ENCODE measurements at regions not wholly inside any gene's neighbourhood (a gene's known extent, or its start where the extent isn't known, plus 50 kb on each side); places are given as distances from the start of the nearest gene placed in this dataset.

GRCh38 chr1:238318294-238319110 lies 427.8 kb upstream of the ZP4 start:
- H3K27me3 ChIP-seq (ENCODE audit: insufficient read depth, low read length): no peaks in the 10 kb centered on the region

GRCh38 chr1:238312969-238313368 lies 422.2 kb upstream of the ZP4 start:
- Histone ChIP-seq H3K27ac (ENCODE audit: low read depth, low read length) (no peak overlapping the region), H3K9ac (ENCODE audit: low read depth, low read length) (no peak overlapping the region), H3K4me1 (ENCODE audit: insufficient read depth, low read length) (no peaks in the 10 kb centered on the region), H3K27me3 (ENCODE audit: insufficient read depth, low read length) (no peaks in the 10 kb centered on the region), H3K36me3 (ENCODE audit: insufficient read depth, low read length) (no peaks in the 10 kb centered on the region), H3K9me3 (ENCODE audit: insufficient read depth, low read depth, low read length) (no peaks in the 10 kb centered on the region), H3K4me3 (ENCODE audit: low read length) (no peak overlapping the region)
- 100% methylated on average over 1 of the region's 1 CpG for WGBS

More at GRCh38 chr1:238318294-238319110, 427.8 kb upstream of the ZP4 start:
- H3K36me3 ChIP-seq (ENCODE audit: insufficient read depth, low read length): no peaks in the 10 kb centered on the region
- no peaks in the 10 kb centered on the region for H3K4me1 ChIP-seq (ENCODE audit: insufficient read depth, low read length)
- WGBS: 94% methylated on average over 2 of the region's 4 CpGs
- H3K27ac ChIP-seq (ENCODE audit: low read depth, low read length): no peak overlapping the region
- H3K9me3 ChIP-seq (ENCODE audit: insufficient read depth, low read depth, low read length): no peaks in the 10 kb centered on the region; the same call in 1 of the 2 replicates
- H3K4me3 ChIP-seq (ENCODE audit: low read length): no peak overlapping the region
- H3K9ac ChIP-seq (ENCODE audit: low read depth, low read length): no peak overlapping the region

GRCh38 chr1:238306411-238306810 lies 415.7 kb upstream of the ZP4 start:
- no peaks in the 10 kb centered on the region for H3K9me3 ChIP-seq (ENCODE audit: insufficient read depth, low read depth, low read length)
- no peak overlapping the region for H3K9ac ChIP-seq (ENCODE audit: low read depth, low read length)
- H3K4me3 ChIP-seq (ENCODE audit: low read length): no peak overlapping the region
- no peaks in the 10 kb centered on the region for H3K4me1 ChIP-seq (ENCODE audit: insufficient read depth, low read length)
- no peaks in the 10 kb centered on the region for H3K36me3 ChIP-seq (ENCODE audit: insufficient read depth, low read length)
- no peak overlapping the region for H3K27ac ChIP-seq (ENCODE audit: low read depth, low read length)
- no peaks in the 10 kb centered on the region for H3K27me3 ChIP-seq (ENCODE audit: insufficient read depth, low read length)
- WGBS: 94% methylated on average over 1 of the region's 1 CpG

GRCh38 chr1:238302646-238303045 lies 411.9 kb upstream of the ZP4 start:
- Histone ChIP-seq H3K27ac (ENCODE audit: low read depth, low read length) (no peak overlapping the region), H3K9me3 (ENCODE audit: insufficient read depth, low read depth, low read length) (0 out of 2 replicates have a peak, but pooled peaks cover 3% of the 10 kb centered on the region), H3K9ac (ENCODE audit: low read depth, low read length) (no peak overlapping the region), H3K27me3 (ENCODE audit: insufficient read depth, low read length) (no peaks in the 10 kb centered on the region), H3K36me3 (ENCODE audit: insufficient read depth, low read length) (no peaks in the 10 kb centered on the region), H3K4me1 (ENCODE audit: insufficient read depth, low read length) (no peaks in the 10 kb centered on the region), H3K4me3 (ENCODE audit: low read length) (no peak overlapping the region)

GRCh38 chr1:238296371-238296770 lies 405.6 kb upstream of the ZP4 start:
- no peaks in the 10 kb centered on the region for H3K36me3 ChIP-seq (ENCODE audit: insufficient read depth, low read length)
- 98% methylated on average over 7 of the region's 7 CpGs for WGBS
- H3K4me1 ChIP-seq (ENCODE audit: insufficient read depth, low read length): no peaks in the 10 kb centered on the region
- 0 out of 2 replicates have a peak, but pooled peaks cover 3% of the 10 kb centered on the region for H3K9me3 ChIP-seq (ENCODE audit: insufficient read depth, low read depth, low read length)
- H3K27me3 ChIP-seq (ENCODE audit: insufficient read depth, low read length): no peaks in the 10 kb centered on the region
- H3K27ac ChIP-seq (ENCODE audit: low read depth, low read length): no peak overlapping the region
- no peak overlapping the region for H3K9ac ChIP-seq (ENCODE audit: low read depth, low read length)
- H3K4me3 ChIP-seq (ENCODE audit: low read length): no peak overlapping the region

GRCh38 chr1:238293075-238293474 lies 402.4 kb upstream of the ZP4 start:
- H3K27me3 ChIP-seq (ENCODE audit: insufficient read depth, low read length): no peaks in the 10 kb centered on the region
- WGBS: 92% methylated on average over 3 of the region's 3 CpGs
- 0 out of 2 replicates have a peak, but pooled peaks cover under 1% of the 10 kb centered on the region for H3K9me3 ChIP-seq (ENCODE audit: insufficient read depth, low read depth, low read length)
- no peak overlapping the region for H3K27ac ChIP-seq (ENCODE audit: low read depth, low read length)
- no peak overlapping the region for H3K4me3 ChIP-seq (ENCODE audit: low read length)
- no peak overlapping the region for H3K9ac ChIP-seq (ENCODE audit: low read depth, low read length)
- H3K36me3 ChIP-seq (ENCODE audit: insufficient read depth, low read length): no peaks in the 10 kb centered on the region
- H3K4me1 ChIP-seq (ENCODE audit: insufficient read depth, low read length): no peaks in the 10 kb centered on the region

- Histone ChIP-seq H3K27ac (ENCODE audit: low read depth, low read length) (no peak overlapping the region), H3K9me3 (ENCODE audit: insufficient read depth, low read depth, low read length) (peaks cover 15% of the 10 kb centered on the region; the same call in 1 of the 2 replicates), H3K9ac (ENCODE audit: low read depth, low read length) (no peak overlapping the region), H3K27me3 (ENCODE audit: insufficient read depth, low read length) (no peaks in the 10 kb centered on the region), H3K4me1 (ENCODE audit: insufficient read depth, low read length) (no peaks in the 10 kb centered on the region), H3K36me3 (ENCODE audit: insufficient read depth, low read length) (no peaks in the 10 kb centered on the region), H3K4me3 (ENCODE audit: low read length) (no peak overlapping the region)
- WGBS: 100% methylated on average over 1 of the region's 1 CpG
Observed at GRCh38 chr1:238281418-238281817, 390.7 kb upstream of the ZP4 start.

- no peaks in the 10 kb centered on the region for H3K36me3 ChIP-seq (ENCODE audit: insufficient read depth, low read length)
- H3K27ac ChIP-seq (ENCODE audit: low read depth, low read length): no peak overlapping the region
- H3K9me3 ChIP-seq (ENCODE audit: insufficient read depth, low read depth, low read length): peaks cover 29% of the 10 kb centered on the region
- no peak overlapping the region for H3K9ac ChIP-seq (ENCODE audit: low read depth, low read length)
- no peaks in the 10 kb centered on the region for H3K27me3 ChIP-seq (ENCODE audit: insufficient read depth, low read length)
- WGBS: 93% methylated on average over 1 of the region's 3 CpGs
- H3K4me3 ChIP-seq (ENCODE audit: low read length): no peak overlapping the region
- H3K4me1 ChIP-seq (ENCODE audit: insufficient read depth, low read length): no peaks in the 10 kb centered on the region
Observed at GRCh38 chr1:238279694-238280380, 389.1 kb upstream of the ZP4 start.

- Histone ChIP-seq H3K27me3 (ENCODE audit: insufficient read depth, low read length) (no peaks in the 10 kb centered on the region), H3K4me3 (ENCODE audit: low read length) (no peak overlapping the region), H3K27ac (ENCODE audit: low read depth, low read length) (no peak overlapping the region), H3K9ac (ENCODE audit: low read depth, low read length) (no peak overlapping the region), H3K36me3 (ENCODE audit: insufficient read depth, low read length) (no peaks in the 10 kb centered on the region), H3K9me3 (ENCODE audit: insufficient read depth, low read depth, low read length) (peaks cover 29% of the 10 kb centered on the region), H3K4me1 (ENCODE audit: insufficient read depth, low read length) (no peaks in the 10 kb centered on the region)
- WGBS: 95% methylated on average over 3 of the region's 3 CpGs
Observed at GRCh38 chr1:238272145-238272544, 381.4 kb upstream of the ZP4 start.

- H3K4me1 ChIP-seq (ENCODE audit: insufficient read depth, low read length): no peaks in the 10 kb centered on the region
- WGBS: 89% methylated on average over 1 of the region's 1 CpG
- no peaks in the 10 kb centered on the region for H3K36me3 ChIP-seq (ENCODE audit: insufficient read depth, low read length)
- H3K9ac ChIP-seq (ENCODE audit: low read depth, low read length): no peak overlapping the region
- no peak overlapping the region for H3K4me3 ChIP-seq (ENCODE audit: low read length)
- no peaks in the 10 kb centered on the region for H3K9me3 ChIP-seq (ENCODE audit: insufficient read depth, low read depth, low read length)
- no peak overlapping the region for H3K27ac ChIP-seq (ENCODE audit: low read depth, low read length)
- H3K27me3 ChIP-seq (ENCODE audit: insufficient read depth, low read length): no peaks in the 10 kb centered on the region
Observed at GRCh38 chr1:238265866-238266265, 375.1 kb upstream of the ZP4 start.

- no peaks in the 10 kb centered on the region for H3K27me3 ChIP-seq (ENCODE audit: insufficient read depth, low read length)
- H3K36me3 ChIP-seq (ENCODE audit: insufficient read depth, low read length): no peaks in the 10 kb centered on the region
- H3K9me3 ChIP-seq (ENCODE audit: insufficient read depth, low read depth, low read length): no peaks in the 10 kb centered on the region
- no peak overlapping the region for H3K27ac ChIP-seq (ENCODE audit: low read depth, low read length)
- no peaks in the 10 kb centered on the region for H3K4me1 ChIP-seq (ENCODE audit: insufficient read depth, low read length)
- no peak overlapping the region for H3K9ac ChIP-seq (ENCODE audit: low read depth, low read length)
- H3K4me3 ChIP-seq (ENCODE audit: low read length): no peak overlapping the region
Observed at GRCh38 chr1:238264951-238265350, 374.2 kb upstream of the ZP4 start.

Measured in HUES64 (cell line).